Body of pancreas (tissue), 4 donors: ENCODE measurements at regions not wholly inside any gene's neighbourhood (a gene's known extent, or its start where the extent isn't known, plus 50 kb on each side); places are given as distances from the start of the nearest gene placed in this dataset.

Experiments
- POLR2A ChIP-seq, 3 donors: fragments of 450-650 bp; IDR thresholded peaks; one replicate each; pipeline ENCODE4 v1.6.1; 2016; ENCODE audit warnings: antibody characterized with exemption in 3 of 3, mild to moderate bottlenecking in 2 of 3
- TF ChIP-seq, protein P1 (sequence below), 7 experiments: fragments of 450-650 bp in 4 of 7; fragments of 200-600 bp in 3 of 7; sonication (generic) in 3 of 7; IDR thresholded peaks; one replicate each; pipeline ENCODE4 v1.5.1; 2016 to 2019; ENCODE audit warnings: antibody characterized with exemption in 7 of 7

DNA sequence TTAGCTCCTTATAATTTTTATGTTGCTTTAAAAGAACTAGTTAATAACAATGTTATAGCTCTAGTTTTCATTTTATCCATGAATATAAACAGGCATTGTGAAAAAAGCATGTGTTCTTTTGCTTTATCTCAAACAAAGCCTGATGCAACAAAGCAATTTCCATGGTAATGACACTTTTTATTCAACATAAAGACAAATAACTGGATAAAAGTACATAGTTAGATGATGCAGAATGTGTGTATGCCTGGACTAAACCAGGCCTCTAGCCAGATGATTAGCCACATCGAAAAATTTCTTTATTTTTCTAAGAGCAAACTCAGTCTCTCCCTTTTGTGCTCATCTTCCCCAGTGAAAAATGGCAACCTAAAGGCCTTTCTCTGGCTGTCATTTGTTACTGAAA lies 125.6 kb upstream of the TARS1 start:
- TF ChIP-seq, protein P1, sequence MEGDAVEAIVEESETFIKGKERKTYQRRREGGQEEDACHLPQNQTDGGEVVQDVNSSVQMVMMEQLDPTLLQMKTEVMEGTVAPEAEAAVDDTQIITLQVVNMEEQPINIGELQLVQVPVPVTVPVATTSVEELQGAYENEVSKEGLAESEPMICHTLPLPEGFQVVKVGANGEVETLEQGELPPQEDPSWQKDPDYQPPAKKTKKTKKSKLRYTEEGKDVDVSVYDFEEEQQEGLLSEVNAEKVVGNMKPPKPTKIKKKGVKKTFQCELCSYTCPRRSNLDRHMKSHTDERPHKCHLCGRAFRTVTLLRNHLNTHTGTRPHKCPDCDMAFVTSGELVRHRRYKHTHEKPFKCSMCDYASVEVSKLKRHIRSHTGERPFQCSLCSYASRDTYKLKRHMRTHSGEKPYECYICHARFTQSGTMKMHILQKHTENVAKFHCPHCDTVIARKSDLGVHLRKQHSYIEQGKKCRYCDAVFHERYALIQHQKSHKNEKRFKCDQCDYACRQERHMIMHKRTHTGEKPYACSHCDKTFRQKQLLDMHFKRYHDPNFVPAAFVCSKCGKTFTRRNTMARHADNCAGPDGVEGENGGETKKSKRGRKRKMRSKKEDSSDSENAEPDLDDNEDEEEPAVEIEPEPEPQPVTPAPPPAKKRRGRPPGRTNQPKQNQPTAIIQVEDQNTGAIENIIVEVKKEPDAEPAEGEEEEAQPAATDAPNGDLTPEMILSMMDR (IDR thresholded peaks at IDR 0.05), result no peak
- no peak for TF ChIP-seq POLR2A (IDR thresholded peaks at IDR 0.05)
